ENCODE measurements at regions not wholly inside any gene's neighbourhood (a gene's known extent, or its start where the extent isn't known, plus 50 kb on each side); places are given as distances from the start of the nearest gene placed in this dataset.

- Histone ChIP-seq H3K9ac (replicated peaks in 1 of 4; ENCODE audit: extremely low read depth in 1 of 4, low read depth in 3 of 4, low read length in 3 of 4) (no peak overlapping the region), H3K18ac (ENCODE audit: extremely low read depth, low read length) (no peak overlapping the region), H2BK5ac (ENCODE audit: low read depth, low read length) (no peak overlapping the region), H2AFZ (ENCODE audit: low read length) (no peak overlapping the region), H3K4me3 (ENCODE audit: extremely low read depth in 1 of 4, insufficient read depth in 2 of 4, low read depth in 3 of 4, low read length in 4 of 4) (no peak overlapping the region), H3K27ac (ENCODE audit: low read depth, low read length) (no peak overlapping the region), H3K4me1 (replicated peaks in 1 of 4; ENCODE audit: control insufficient read depth in 3 of 4, insufficient read depth in 4 of 4, low read length in 3 of 4) (no peaks in the 10 kb centered on the region), H3K27me3 (replicated peaks in 1 of 4; ENCODE audit: control insufficient read depth in 3 of 4, extremely low read depth in 1 of 4, insufficient read depth in 3 of 4, low read length in 3 of 4) (no peaks in the 10 kb centered on the region), H2BK12ac (ENCODE audit: low read depth, low read length) (no peak overlapping the region), H3K4me2 (ENCODE audit: insufficient read depth in 1 of 2, low read depth in 2 of 2, low read length in 2 of 2) (no peak overlapping the region), H4K5ac (ENCODE audit: insufficient read length, low read depth, low read length) (no peak overlapping the region), H2BK20ac (ENCODE audit: low read length) (no peak overlapping the region), H3K79me1 (ENCODE audit: low read depth, low read length) (no peaks in the 10 kb centered on the region), H3K23me2 (ENCODE audit: low read depth, low read length) (no peaks in the 10 kb centered on the region), H4K20me1 (replicated peaks in 1 of 2; ENCODE audit: control insufficient read depth in 1 of 2, insufficient read depth in 2 of 2, low read length in 2 of 2) (no peaks in the 10 kb centered on the region), H3K9me3 (ENCODE audit: insufficient read depth in 2 of 2, low read depth in 1 of 2, low read length in 1 of 2) (no peaks in the 10 kb centered on the region), H4K91ac (replicated peaks; ENCODE audit: insufficient read length, low read length) (no peak overlapping the region), H3K79me2 (ENCODE audit: control insufficient read depth in 1 of 2, insufficient read depth in 2 of 2, low read length in 2 of 2) (no peaks in the 10 kb centered on the region), H4K8ac (ENCODE audit: extremely low read depth, insufficient read depth, low read length) (no peak overlapping the region), H3K56ac (replicated peaks; ENCODE audit: insufficient read length, low read depth, low read length) (no peak overlapping the region), H3K36me3 (ENCODE audit: control insufficient read depth in 2 of 4, insufficient read depth in 4 of 4, low read length in 3 of 4) (no peaks in the 10 kb centered on the region), H2AK5ac (ENCODE audit: low read depth, low read length) (no peak overlapping the region), H3K23ac (ENCODE audit: insufficient read length) (no peak overlapping the region), H3K4ac (replicated peaks; ENCODE audit: insufficient read length, low read depth, low read length) (no peak overlapping the region), H2BK15ac (ENCODE audit: low read length) (no peak overlapping the region), H2BK120ac (replicated peaks; ENCODE audit: low read depth, low read length) (no peak overlapping the region), H3K14ac (ENCODE audit: insufficient read length) (no peak overlapping the region)
- ChIA-PET CTCF (ENCODE audit: partially characterized antibody) (no interaction called here), POLR2A (ENCODE audit: partially characterized antibody) (no interaction called here)
- DNase-seq (ENCODE audit: low read depth in 1 of 2, low spot score in 2 of 2) (no peak), FAIRE-seq (no peak)
- 91% methylated on average over 3 of the region's 3 CpGs; no CpG with 5 or more reads in 1 of the 2 experiments for WGBS, 2 experiments (ENCODE audit: extremely low coverage in 1 of 2, insufficient coverage in 1 of 2, insufficient read length in 1 of 2, insufficient replicate concordance in 2 of 2, low coverage in 1 of 2, low lambda C conversion rate in 2 of 2, missing lambda C conversion rate in 1 of 2)
- TF ChIP-seq FOSL1 (IDR thresholded peaks at IDR 0.05; ENCODE audit: insufficient read depth, low read depth, low read length) (no peak), RNF2 (IDR thresholded peaks at IDR 0.05; ENCODE audit: borderline replicate concordance, low read depth, low read length, missing control alignments, poor library complexity, severe bottlenecking) (no peak), RBBP5 (IDR thresholded peaks at IDR 0.05; ENCODE audit: borderline replicate concordance, low read depth, low read length) (no peak), SIX5 (IDR thresholded peaks at IDR 0.05; ENCODE audit: low read depth, low read length) (no peak), POU5F1 (IDR thresholded peaks at IDR 0.05; ENCODE audit: low read depth, low read length) (no peak), CBX8 (IDR thresholded peaks at IDR 0.05; ENCODE audit: borderline replicate concordance, low read depth, low read length) (no peak), ZNF274 (IDR thresholded peaks at IDR 0.05; ENCODE audit: borderline replicate concordance, extremely low read depth, low read length) (no peak)
- TF ChIP-seq, protein P1, sequence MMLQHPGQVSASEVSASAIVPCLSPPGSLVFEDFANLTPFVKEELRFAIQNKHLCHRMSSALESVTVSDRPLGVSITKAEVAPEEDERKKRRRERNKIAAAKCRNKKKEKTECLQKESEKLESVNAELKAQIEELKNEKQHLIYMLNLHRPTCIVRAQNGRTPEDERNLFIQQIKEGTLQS (IDR thresholded peaks at IDR 0.05; ENCODE audit: insufficient read depth, low read depth, low read length) = no peak
These were observed 955.2 kb upstream of the DIAPH2 start for GRCh38 chrX:95729401-95729800.

Measured in H1 (cell line).